ENCODE measurements at regions not wholly inside any gene's neighbourhood (a gene's known extent, or its start where the extent isn't known, plus 50 kb on each side); places are given as distances from the start of the nearest gene placed in this dataset.

- DNase-seq (ENCODE audit: low spot score) (no peak), FAIRE-seq (no peak)
These were observed 810.6 kb upstream of the ADGRL4 start for GRCh38 chr1:79817031-79817560.

- DNase-seq (ENCODE audit: low spot score) (no peak), FAIRE-seq (no peak)
These were observed 808.6 kb upstream of the ADGRL4 start for GRCh38 chr1:79815115-79815514.

GRCh38 chr1:79811173-79811572, 804.6 kb upstream of the ADGRL4 start:
- FAIRE-seq (peak; percentile 21), DNase-seq (ENCODE audit: low spot score) (peak; percentile 50)

- DNase-seq (ENCODE audit: low spot score) (no peak), FAIRE-seq (no peak)
These were observed 802.4 kb upstream of the ADGRL4 start for GRCh38 chr1:79808816-79809475.

GRCh38 chr1:79807816-79808215, 801.3 kb upstream of the ADGRL4 start:
- FAIRE-seq (no peak), DNase-seq (ENCODE audit: low spot score) (no peak)

- FAIRE-seq, result no peak
These were observed 791.0 kb upstream of the ADGRL4 start for GRCh38 chr1:79797487-79797886.

GRCh38 chr1:79796434-79796833, 789.9 kb upstream of the ADGRL4 start:
- DNase-seq (ENCODE audit: low spot score), result no peak

More at GRCh38 chr1:79797487-79797886, 791.0 kb upstream of the ADGRL4 start:
- no peak for DNase-seq (ENCODE audit: low spot score)

GRCh38 chr1:79792219-79792930, 785.8 kb upstream of the ADGRL4 start:
- FAIRE-seq, result no peak
- DNase-seq (ENCODE audit: low spot score), result no peak

More at GRCh38 chr1:79796434-79796833, 789.9 kb upstream of the ADGRL4 start:
- no peak for FAIRE-seq

- no peak for DNase-seq (ENCODE audit: low spot score)
- no peak for FAIRE-seq
These were observed 785.1 kb upstream of the ADGRL4 start for GRCh38 chr1:79791488-79792218.

- FAIRE-seq (no peak), DNase-seq (ENCODE audit: low spot score) (no peak)
These were observed 784.4 kb upstream of the ADGRL4 start for GRCh38 chr1:79790950-79791349.

- FAIRE-seq, result no peak
- DNase-seq (ENCODE audit: low spot score), result no peak
These were observed 781.1 kb upstream of the ADGRL4 start for GRCh38 chr1:79787631-79788030.

GRCh38 chr1:79785964-79786363, 779.4 kb upstream of the ADGRL4 start:
- FAIRE-seq, result no peak

GRCh38 chr1:79785561-79785960, 779.0 kb upstream of the ADGRL4 start:
- FAIRE-seq, result no peak

More at GRCh38 chr1:79785964-79786363, 779.4 kb upstream of the ADGRL4 start:
- DNase-seq (ENCODE audit: low spot score), result no peak

GRCh38 chr1:79781261-79781660, 774.7 kb upstream of the ADGRL4 start:
- no peak for DNase-seq (ENCODE audit: low spot score)
- FAIRE-seq, result no peak

More at GRCh38 chr1:79785561-79785960, 779.0 kb upstream of the ADGRL4 start:
- DNase-seq (ENCODE audit: low spot score), result no peak

- DNase-seq (ENCODE audit: low spot score), result no peak
- no peak for FAIRE-seq
These were observed 771.1 kb upstream of the ADGRL4 start for GRCh38 chr1:79777481-79778219.

- FAIRE-seq (no peak), DNase-seq (ENCODE audit: low spot score) (no peak)
These were observed 768.9 kb upstream of the ADGRL4 start for GRCh38 chr1:79775402-79775801.

GRCh38 chr1:79773385-79773784, 766.9 kb upstream of the ADGRL4 start:
- DNase-seq (ENCODE audit: low spot score) (no peak), FAIRE-seq (no peak)

- DNase-seq (ENCODE audit: low spot score), result no peak
These were observed 755.9 kb upstream of the ADGRL4 start for GRCh38 chr1:79762461-79762860.

GRCh38 chr1:79760531-79760930, 754.0 kb upstream of the ADGRL4 start:
- DNase-seq (ENCODE audit: low spot score) (no peak), FAIRE-seq (no peak)

More at GRCh38 chr1:79762461-79762860, 755.9 kb upstream of the ADGRL4 start:
- no peak for FAIRE-seq

- FAIRE-seq (no peak), DNase-seq (ENCODE audit: low spot score) (no peak)
These were observed 743.1 kb upstream of the ADGRL4 start for GRCh38 chr1:79749607-79750006.

GRCh38 chr1:79745929-79746328, 739.4 kb upstream of the ADGRL4 start:
- DNase-seq (ENCODE audit: low spot score) (no peak), FAIRE-seq (no peak)

Measured in RCC 7860 (cell line).